NCI-H128 (cell line): ENCODE measurements at regions not wholly inside any gene's neighbourhood (a gene's known extent, or its start where the extent isn't known, plus 50 kb on each side); places are given as distances from the start of the nearest gene placed in this dataset.
"Not testable (repeated sequence)": the region's sequence is repeated elsewhere in the genome, so short reads cannot be mapped to it uniquely, and the experiment has no call there.

Experiments
- DNase-seq: peaks from one replicate; lab custom pipeline; 2025; ENCODE audit not compliant: unreplicated experiment; lab: John Stamatoyannopoulos, UW

- DNase-seq = no peak
These were observed 418.8 kb upstream of the SPHKAP start for GRCh38 chr2:228600265-228600664.

- DNase-seq = no peak
These were observed 418.3 kb upstream of the SPHKAP start for GRCh38 chr2:228599781-228600180.

- no peak for DNase-seq
These were observed 417.8 kb upstream of the SPHKAP start for GRCh38 chr2:228599297-228599696.

- DNase-seq = no peak
These were observed 415.5 kb upstream of the SPHKAP start for GRCh38 chr2:228597032-228597431.

GRCh38 chr2:228594012-228594411, 412.5 kb upstream of the SPHKAP start:
- no peak for DNase-seq

- DNase-seq = no peak
These were observed 411.4 kb upstream of the SPHKAP start for GRCh38 chr2:228592925-228593324.

- no peak for DNase-seq
These were observed 409.2 kb upstream of the SPHKAP start for GRCh38 chr2:228590681-228591080.

- no peak for DNase-seq
These were observed 407.6 kb upstream of the SPHKAP start for GRCh38 chr2:228589115-228589514.

GRCh38 chr2:228581731-228582130, 400.2 kb upstream of the SPHKAP start:
- DNase-seq = no peak

- DNase-seq = no peak
These were observed 394.4 kb upstream of the SPHKAP start for GRCh38 chr2:228575897-228576296.

- not testable (repeated sequence) for DNase-seq
These were observed 386.8 kb upstream of the SPHKAP start for GRCh38 chr2:228568275-228568674.

GRCh38 chr2:228561816-228562215, 380.3 kb upstream of the SPHKAP start:
- no peak for DNase-seq

- DNase-seq = no peak
These were observed 378.4 kb upstream of the SPHKAP start for GRCh38 chr2:228559774-228560415.

- DNase-seq = no peak
These were observed 375.2 kb upstream of the SPHKAP start for GRCh38 chr2:228556717-228557116.

GRCh38 chr2:228549441-228550007, 368.0 kb upstream of the SPHKAP start:
- DNase-seq = no peak

- DNase-seq = no peak
These were observed 366.7 kb upstream of the SPHKAP start for GRCh38 chr2:228548230-228548629.

GRCh38 chr2:228545748-228546145, 364.3 kb upstream of the SPHKAP start:
- DNase-seq = no peak

GRCh38 chr2:228545041-228545747, 363.7 kb upstream of the SPHKAP start:
- DNase-seq = no peak

- no peak for DNase-seq
These were observed 361.6 kb upstream of the SPHKAP start for GRCh38 chr2:228543117-228543516.

GRCh38 chr2:228542277-228542676, 360.8 kb upstream of the SPHKAP start:
- no peak for DNase-seq

GRCh38 chr2:228541789-228542188, 360.3 kb upstream of the SPHKAP start:
- DNase-seq = no peak

GRCh38 chr2:228540976-228541375, 359.5 kb upstream of the SPHKAP start:
- no peak for DNase-seq
